ENCODE measurements at regions not wholly inside any gene's neighbourhood (a gene's known extent, or its start where the extent isn't known, plus 50 kb on each side); places are given as distances from the start of the nearest gene placed in this dataset.

GRCh38 chr3:177331203-177331835 lies 134.0 kb upstream of the TBL1XR1 start:
- no peak overlapping the region for H3K27ac Mint-ChIP-seq
- Histone ChIP-seq H3K36me3 (ENCODE audit: control insufficient read depth in 2 of 2, extremely low read depth in 1 of 2, insufficient read depth in 1 of 2, low read length in 1 of 2) (no peaks in the 10 kb centered on the region), H3K4me1 (ENCODE audit: control insufficient read depth in 1 of 2, extremely low read depth in 1 of 2, insufficient read depth in 2 of 2, low read length in 2 of 2) (no peaks in the 10 kb centered on the region), H3K9me3 (no peaks in the 10 kb centered on the region), H3K4me3 (ENCODE audit: control insufficient read depth in 1 of 2, extremely low read depth in 1 of 2, low read length in 1 of 2) (no peak overlapping the region), H3K27ac (ENCODE audit: low read length) (no peak overlapping the region), H3K27me3 (replicated peaks in 1 of 2; ENCODE audit: control insufficient read depth in 2 of 2, extremely low read depth in 1 of 2, insufficient read depth in 2 of 2, low read length in 1 of 2) (no peaks in the 10 kb centered on the region)
- ATAC-seq (replicated peaks in 1 of 4) (no peak), DNase-seq (no peak)
- H3K9me3 Mint-ChIP-seq = no peaks in the 10 kb centered on the region
- H3K4me3 Mint-ChIP-seq = no peak overlapping the region
- peaks cover 0 to 9% (median 3%) of the 10 kb centered on the region in 3 donors for H3K4me1 Mint-ChIP-seq
- H3K27me3 Mint-ChIP-seq = no peaks in the 10 kb centered on the region
- CTCF ChIA-PET = no interaction called here
- POLR2A ChIA-PET = no interaction called here
- no peaks in the 10 kb centered on the region for H3K36me3 Mint-ChIP-seq
- no CpG with 5 or more reads among the region's 3 CpGs for WGBS (ENCODE audit: insufficient coverage)

- DNase-seq = no peak
- H3K4me1 ChIP-seq (ENCODE audit: control insufficient read depth in 1 of 2, extremely low read depth in 1 of 2, insufficient read depth in 2 of 2, low read length in 2 of 2) = peaks cover 0 to 1% of the 10 kb centered on the region in 2 experiments
- H3K27me3 Mint-ChIP-seq = no peaks in the 10 kb centered on the region
Measured at GRCh38 chr3:177332955-177333354, 135.7 kb upstream of the TBL1XR1 start.

GRCh38 chr3:177333533-177334520 lies 136.5 kb upstream of the TBL1XR1 start:
- ATAC-seq (replicated peaks in 1 of 4) (no peak), DNase-seq (no peak)
- no peak overlapping the region for H3K4me3 Mint-ChIP-seq
- Histone ChIP-seq H3K9me3 (no peaks in the 10 kb centered on the region), H3K4me3 (ENCODE audit: control insufficient read depth in 1 of 2, extremely low read depth in 1 of 2, low read length in 1 of 2) (no peak overlapping the region), H3K36me3 (ENCODE audit: control insufficient read depth in 2 of 2, extremely low read depth in 1 of 2, insufficient read depth in 1 of 2, low read length in 1 of 2) (no peaks in the 10 kb centered on the region), H3K27ac (ENCODE audit: low read length) (no peak overlapping the region), H3K27me3 (replicated peaks in 1 of 2; ENCODE audit: control insufficient read depth in 2 of 2, extremely low read depth in 1 of 2, insufficient read depth in 2 of 2, low read length in 1 of 2) (no peaks in the 10 kb centered on the region), H3K4me1 (ENCODE audit: control insufficient read depth in 1 of 2, extremely low read depth in 1 of 2, insufficient read depth in 2 of 2, low read length in 2 of 2) (peaks cover under 1 to 6% of the 10 kb centered on the region in 2 experiments)
- POLR2A ChIA-PET = no interaction called here
- H3K27me3 Mint-ChIP-seq = no peaks in the 10 kb centered on the region
- H3K27ac Mint-ChIP-seq = no peak overlapping the region
- H3K9me3 Mint-ChIP-seq = no peaks in the 10 kb centered on the region
- CTCF ChIA-PET = no interaction called here
- peaks cover 15 to 28% (median 18%) of the 10 kb centered on the region in 3 donors for H3K4me1 Mint-ChIP-seq
- no peaks in the 10 kb centered on the region for H3K36me3 Mint-ChIP-seq
- WGBS (ENCODE audit: insufficient coverage) = no CpG with 5 or more reads among the region's 7 CpGs

More at GRCh38 chr3:177332955-177333354, 135.7 kb upstream of the TBL1XR1 start:
- H3K27ac Mint-ChIP-seq = no peak overlapping the region
- Histone ChIP-seq H3K9me3 (no peaks in the 10 kb centered on the region), H3K27me3 (replicated peaks in 1 of 2; ENCODE audit: control insufficient read depth in 2 of 2, extremely low read depth in 1 of 2, insufficient read depth in 2 of 2, low read length in 1 of 2) (no peaks in the 10 kb centered on the region), H3K4me3 (ENCODE audit: control insufficient read depth in 1 of 2, extremely low read depth in 1 of 2, low read length in 1 of 2) (no peak overlapping the region), H3K27ac (ENCODE audit: low read length) (no peak overlapping the region), H3K36me3 (ENCODE audit: control insufficient read depth in 2 of 2, extremely low read depth in 1 of 2, insufficient read depth in 1 of 2, low read length in 1 of 2) (no peaks in the 10 kb centered on the region)
- CTCF ChIA-PET = no interaction called here
- H3K9me3 Mint-ChIP-seq = no peaks in the 10 kb centered on the region
- peaks cover 10 to 20% (median 13%) of the 10 kb centered on the region in 3 donors for H3K4me1 Mint-ChIP-seq
- H3K4me3 Mint-ChIP-seq = no peak overlapping the region
- ATAC-seq (replicated peaks in 1 of 4) = no peak
- POLR2A ChIA-PET = no interaction called here
- no peaks in the 10 kb centered on the region for H3K36me3 Mint-ChIP-seq
- no CpG with 5 or more reads among the region's 2 CpGs for WGBS (ENCODE audit: insufficient coverage)

- Histone ChIP-seq H3K4me3 (ENCODE audit: control insufficient read depth in 1 of 2, extremely low read depth in 1 of 2, low read length in 1 of 2) (no peak overlapping the region), H3K9me3 (no peaks in the 10 kb centered on the region), H3K27me3 (replicated peaks in 1 of 2; ENCODE audit: control insufficient read depth in 2 of 2, extremely low read depth in 1 of 2, insufficient read depth in 2 of 2, low read length in 1 of 2) (no peaks in the 10 kb centered on the region), H3K36me3 (ENCODE audit: control insufficient read depth in 2 of 2, extremely low read depth in 1 of 2, insufficient read depth in 1 of 2, low read length in 1 of 2) (no peaks in the 10 kb centered on the region), H3K27ac (ENCODE audit: low read length) (no peak overlapping the region), H3K4me1 (ENCODE audit: control insufficient read depth in 1 of 2, extremely low read depth in 1 of 2, insufficient read depth in 2 of 2, low read length in 2 of 2) (peaks cover 3 to 8% of the 10 kb centered on the region in 2 experiments)
- ChIA-PET POLR2A (interaction anchor here in 1 of 2 donors (0.5 kb wide), 1 partner anchor 9 kb away, joined by 3 read pairs; no protein-coding TSS in a partner anchor), CTCF (interaction anchor here in 1 of 2 donors (0.5 kb wide), 1 partner anchor 130 kb away, joined by 5 read pairs; no protein-coding TSS in a partner anchor)
- Mint-ChIP-seq H3K27me3 (no peaks in the 10 kb centered on the region), H3K4me1 (peaks cover 24 to 36% (median 26%) of the 10 kb centered on the region in 3 donors), H3K27ac (no peak overlapping the region), H3K4me3 (no peak overlapping the region), H3K9me3 (no peaks in the 10 kb centered on the region), H3K36me3 (no peaks in the 10 kb centered on the region)
- no peak for DNase-seq
- ATAC-seq (replicated peaks in 1 of 4) = no peak
- 100% methylated on average over 3 of the region's 5 CpGs for WGBS (ENCODE audit: insufficient coverage)
Measured at GRCh38 chr3:177334803-177335202, 137.5 kb upstream of the TBL1XR1 start.

DNA sequence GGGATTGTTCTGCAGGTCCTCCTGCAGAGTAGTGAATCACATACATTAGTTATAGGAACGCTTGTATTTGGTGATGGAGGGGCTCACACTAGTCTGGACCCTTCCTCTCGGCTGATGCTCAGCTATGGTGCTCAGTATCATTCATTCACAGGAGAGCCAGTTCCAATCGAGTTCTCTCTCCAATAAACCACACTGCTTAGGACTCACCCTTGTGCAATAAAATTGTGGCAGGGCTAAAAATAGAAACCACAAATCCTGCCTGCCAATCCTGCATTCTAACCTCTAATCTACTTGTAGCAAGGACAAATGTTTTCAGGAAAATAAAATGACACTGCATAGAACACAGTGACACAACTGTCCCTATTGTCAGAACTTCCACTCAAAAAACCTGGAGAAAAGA lies 138.4 kb upstream of the TBL1XR1 start:
- H3K27me3 Mint-ChIP-seq = no peaks in the 10 kb centered on the region
- 89% methylated on average over 3 of the region's 3 CpGs for WGBS (ENCODE audit: insufficient coverage)
- H3K36me3 Mint-ChIP-seq = no peaks in the 10 kb centered on the region
- H3K27ac ChIP-seq (ENCODE audit: low read length) = no peak overlapping the region
- ChIA-PET POLR2A (no interaction called here), CTCF (no interaction called here)
- no peak for DNase-seq
- no peak overlapping the region for H3K27ac Mint-ChIP-seq
- no peaks in the 10 kb centered on the region for H3K36me3 ChIP-seq (ENCODE audit: control insufficient read depth in 2 of 2, extremely low read depth in 1 of 2, insufficient read depth in 1 of 2, low read length in 1 of 2)
- no peaks in the 10 kb centered on the region for H3K9me3 Mint-ChIP-seq
- peaks cover 24 to 36% (median 26%) of the 10 kb centered on the region in 3 donors for H3K4me1 Mint-ChIP-seq
- H3K27me3 ChIP-seq (replicated peaks in 1 of 2; ENCODE audit: control insufficient read depth in 2 of 2, extremely low read depth in 1 of 2, insufficient read depth in 2 of 2, low read length in 1 of 2) = no peaks in the 10 kb centered on the region
- no peak overlapping the region for H3K4me3 ChIP-seq (ENCODE audit: control insufficient read depth in 1 of 2, extremely low read depth in 1 of 2, low read length in 1 of 2)
- H3K4me1 ChIP-seq (ENCODE audit: control insufficient read depth in 1 of 2, extremely low read depth in 1 of 2, insufficient read depth in 2 of 2, low read length in 2 of 2) = peaks cover 3 to 8% of the 10 kb centered on the region in 2 experiments
- ATAC-seq (replicated peaks in 1 of 4) = no peak
- H3K4me3 Mint-ChIP-seq = no peak overlapping the region
- H3K9me3 ChIP-seq = no peaks in the 10 kb centered on the region

GRCh38 chr3:177336873-177337450 lies 139.7 kb upstream of the TBL1XR1 start:
- Histone ChIP-seq H3K9me3 (no peaks in the 10 kb centered on the region), H3K4me1 (ENCODE audit: control insufficient read depth in 1 of 2, extremely low read depth in 1 of 2, insufficient read depth in 2 of 2, low read length in 2 of 2) (peaks cover 3 to 8% of the 10 kb centered on the region in 2 experiments), H3K27me3 (replicated peaks in 1 of 2; ENCODE audit: control insufficient read depth in 2 of 2, extremely low read depth in 1 of 2, insufficient read depth in 2 of 2, low read length in 1 of 2) (no peaks in the 10 kb centered on the region), H3K27ac (ENCODE audit: low read length) (no peak overlapping the region), H3K4me3 (ENCODE audit: control insufficient read depth in 1 of 2, extremely low read depth in 1 of 2, low read length in 1 of 2) (no peak overlapping the region), H3K36me3 (ENCODE audit: control insufficient read depth in 2 of 2, extremely low read depth in 1 of 2, insufficient read depth in 1 of 2, low read length in 1 of 2) (no peaks in the 10 kb centered on the region)
- ChIA-PET POLR2A (no interaction called here), CTCF (interaction anchor here in 1 of 2 donors (0.6 kb wide), 1 partner anchor 56 kb away, joined by 3 read pairs; no protein-coding TSS in a partner anchor)
- H3K4me1 Mint-ChIP-seq = peaks cover 24 to 36% (median 26%) of the 10 kb centered on the region in 3 donors
- no peaks in the 10 kb centered on the region for H3K27me3 Mint-ChIP-seq
- H3K4me3 Mint-ChIP-seq = no peak overlapping the region
- ATAC-seq (replicated peaks in 1 of 4) = no peak
- H3K27ac Mint-ChIP-seq = peak overlapping the region in 1 of 2 donors; percentile 47
- no peaks in the 10 kb centered on the region for H3K9me3 Mint-ChIP-seq
- no peak for DNase-seq
- H3K36me3 Mint-ChIP-seq = no peaks in the 10 kb centered on the region
- no CpG with 5 or more reads among the region's 5 CpGs for WGBS (ENCODE audit: insufficient coverage)
